ENCODE measurements at regions not wholly inside any gene's neighbourhood (a gene's known extent, or its start where the extent isn't known, plus 50 kb on each side); places are given as distances from the start of the nearest gene placed in this dataset.

- DNase-seq (ENCODE audit: low read depth) = no peak
- TF ChIP-seq MYC (IDR thresholded peaks at IDR 0.05; ENCODE audit: low read depth, low read length) = no peak
- TF ChIP-seq POLR2A (IDR thresholded peaks at IDR 0.05; ENCODE audit: extremely low read depth, insufficient read length) = no peak
- TF ChIP-seq CTCF (IDR thresholded peaks at IDR 0.05; ENCODE audit: low read depth, low read length) = no peak
- TF ChIP-seq, protein P1, sequence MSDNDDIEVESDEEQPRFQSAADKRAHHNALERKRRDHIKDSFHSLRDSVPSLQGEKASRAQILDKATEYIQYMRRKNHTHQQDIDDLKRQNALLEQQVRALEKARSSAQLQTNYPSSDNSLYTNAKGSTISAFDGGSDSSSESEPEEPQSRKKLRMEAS (IDR thresholded peaks at IDR 0.05; ENCODE audit: low read depth, low read length) = no peak
- H3K4me3 ChIP-seq (ENCODE audit: low read depth, low read length) = no peak overlapping the region
Measured at GRCh38 chr17:56083475-56083874, 69.8 kb upstream of the ANKFN1 start.

DNA sequence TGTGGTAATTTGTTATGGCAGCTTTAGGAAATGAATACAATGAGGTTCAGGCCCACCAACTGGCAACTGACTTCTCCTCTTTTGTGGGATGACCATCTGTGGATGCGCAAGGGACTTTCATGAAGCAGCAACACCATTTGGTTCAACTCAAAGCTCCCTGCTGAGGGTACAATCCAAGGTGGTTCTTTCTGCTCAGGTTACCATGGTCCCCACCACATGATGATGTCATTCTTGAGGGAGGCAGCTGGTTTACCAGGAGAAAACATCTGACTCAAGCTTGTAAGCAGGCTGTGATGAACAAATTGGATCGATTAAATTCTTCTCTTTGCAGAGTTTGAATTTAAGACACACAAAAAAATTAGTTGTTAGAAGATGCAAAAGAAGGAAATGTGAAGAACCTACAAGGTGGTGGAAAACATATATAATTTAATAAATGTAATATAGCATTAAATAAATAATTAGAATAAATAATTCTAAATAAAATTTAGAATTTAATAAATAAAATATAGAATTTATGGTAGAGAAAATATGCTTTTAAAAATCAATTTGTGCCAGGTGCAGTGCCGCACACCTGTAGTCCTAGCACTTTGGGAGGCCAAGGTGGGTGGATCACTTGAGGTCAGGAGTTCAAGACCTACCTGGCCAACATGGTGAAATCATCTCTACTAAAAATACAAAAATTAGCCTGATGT lies 67.6 kb upstream of the ANKFN1 start:
- H3K4me3 ChIP-seq (ENCODE audit: low read depth, low read length) = no peak overlapping the region
- peak; percentile 9 for DNase-seq (ENCODE audit: low read depth)

GRCh38 chr17:56087199-56087598 lies 66.1 kb upstream of the ANKFN1 start:
- DNase-seq (ENCODE audit: low read depth) = no peak
- no peak overlapping the region for H3K4me3 ChIP-seq (ENCODE audit: low read depth, low read length)
- TF ChIP-seq, protein P1 (IDR thresholded peaks at IDR 0.05; ENCODE audit: low read depth, low read length) = no peak
- no peak for TF ChIP-seq MYC (IDR thresholded peaks at IDR 0.05; ENCODE audit: low read depth, low read length)
- no peak for TF ChIP-seq CTCF (IDR thresholded peaks at IDR 0.05; ENCODE audit: low read depth, low read length)
- TF ChIP-seq POLR2A (IDR thresholded peaks at IDR 0.05; ENCODE audit: extremely low read depth, insufficient read length) = no peak

More for the DNA sequence above, 67.6 kb upstream of the ANKFN1 start:
- TF ChIP-seq CTCF (IDR thresholded peaks at IDR 0.05; ENCODE audit: low read depth, low read length) (no peak), POLR2A (IDR thresholded peaks at IDR 0.05; ENCODE audit: extremely low read depth, insufficient read length) (no peak), MYC (IDR thresholded peaks at IDR 0.05; ENCODE audit: low read depth, low read length) (no peak)
- TF ChIP-seq, protein P1 (IDR thresholded peaks at IDR 0.05; ENCODE audit: low read depth, low read length) = no peak

DNA sequence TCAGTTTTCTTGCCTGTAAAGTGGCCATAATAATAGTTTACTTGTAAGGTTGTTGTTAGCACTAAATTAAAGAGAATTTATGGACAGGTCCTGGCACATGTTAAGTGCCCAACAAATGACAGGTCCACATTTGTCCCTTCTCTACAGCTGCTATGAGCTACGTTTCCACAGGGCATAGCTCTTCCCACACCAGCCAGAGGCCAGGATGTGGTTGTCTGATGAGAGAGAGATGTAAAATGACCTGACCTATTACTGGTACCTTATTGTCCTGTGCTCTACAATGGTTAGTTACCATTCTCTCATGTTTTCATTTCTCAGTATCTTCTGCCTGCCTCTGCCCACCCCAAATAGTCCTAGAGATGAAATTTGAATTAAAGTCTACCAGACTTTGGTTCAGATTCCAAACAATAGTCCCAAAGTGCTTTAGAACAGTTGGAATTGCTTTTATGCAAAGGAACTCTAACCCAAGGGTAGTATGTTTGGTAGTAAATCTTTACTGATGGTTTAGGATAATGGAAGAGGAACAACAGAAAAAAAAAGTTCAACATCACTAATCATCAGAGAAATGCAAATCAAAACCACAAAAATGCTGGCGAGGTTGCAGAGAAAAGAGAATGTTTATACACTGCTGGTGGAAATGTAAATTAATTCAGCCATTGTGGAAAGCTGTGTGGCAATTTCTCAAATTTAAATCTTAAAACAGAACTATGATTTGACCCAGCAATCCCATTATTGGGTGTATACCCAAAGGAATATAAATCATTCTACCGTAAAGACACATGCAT lies 57.1 kb upstream of the ANKFN1 start:
- no peak for TF ChIP-seq CTCF (IDR thresholded peaks at IDR 0.05; ENCODE audit: low read depth, low read length)
- TF ChIP-seq MYC (IDR thresholded peaks at IDR 0.05; ENCODE audit: low read depth, low read length) = no peak
- no peak for TF ChIP-seq POLR2A (IDR thresholded peaks at IDR 0.05; ENCODE audit: extremely low read depth, insufficient read length)
- TF ChIP-seq, protein P1 (IDR thresholded peaks at IDR 0.05; ENCODE audit: low read depth, low read length) = no peak
- H3K4me3 ChIP-seq (ENCODE audit: low read depth, low read length) = no peak overlapping the region
- DNase-seq (ENCODE audit: low read depth) = no peak

GRCh38 chr17:56098746-56099145 lies 54.5 kb upstream of the ANKFN1 start:
- no peak overlapping the region for H3K4me3 ChIP-seq (ENCODE audit: low read depth, low read length)
- TF ChIP-seq POLR2A (IDR thresholded peaks at IDR 0.05; ENCODE audit: extremely low read depth, insufficient read length) (no peak), CTCF (IDR thresholded peaks at IDR 0.05; ENCODE audit: low read depth, low read length) (no peak), MYC (IDR thresholded peaks at IDR 0.05; ENCODE audit: low read depth, low read length) (no peak)
- TF ChIP-seq, protein P1 (IDR thresholded peaks at IDR 0.05; ENCODE audit: low read depth, low read length) = no peak
- DNase-seq (ENCODE audit: low read depth) = no peak
